ENCODE measurements at regions not wholly inside any gene's neighbourhood (a gene's known extent, or its start where the extent isn't known, plus 50 kb on each side); places are given as distances from the start of the nearest gene placed in this dataset.

DNA sequence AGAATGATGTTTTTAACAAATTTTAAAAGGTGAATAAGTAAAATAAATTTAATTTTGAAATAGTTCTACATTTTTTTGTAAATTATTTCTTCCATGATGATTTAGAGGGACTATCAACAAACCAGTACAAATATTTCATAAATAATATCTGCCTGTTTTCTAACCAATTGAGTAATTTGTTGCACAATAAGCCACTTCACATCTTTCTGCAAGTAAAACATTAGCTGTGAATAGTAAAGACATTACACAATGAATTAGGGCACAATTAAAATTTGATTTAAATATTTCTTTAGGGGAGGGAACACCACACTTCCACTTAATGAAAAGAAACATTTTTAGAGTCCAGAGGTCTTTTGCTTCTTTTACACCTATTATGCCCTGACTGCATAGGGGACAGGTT lies 118.4 kb upstream of the PTPRK start:
- ATAC-seq (ENCODE audit: low FRiP score) (no peak), DNase-seq (no peak)
- Histone ChIP-seq H3K4me1 (ENCODE audit: control insufficient read depth in 1 of 2, insufficient read depth in 2 of 2, low read length in 2 of 2) (no peaks in the 10 kb centered on the region), H3K27me3 (ENCODE audit: control insufficient read depth in 1 of 2, insufficient read depth in 2 of 2, low read length in 1 of 2) (no peaks in the 10 kb centered on the region), H3K36me3 (ENCODE audit: control insufficient read depth in 1 of 2, insufficient read depth in 2 of 2, low read length in 1 of 2) (no peaks in the 10 kb centered on the region), H3K9me3 (ENCODE audit: control insufficient read depth, low read length) (no peaks in the 10 kb centered on the region), H3K4me3 (ENCODE audit: low read length in 2 of 2) (no peak overlapping the region), H3K27ac (ENCODE audit: low read depth in 1 of 2, low read length in 2 of 2) (no peak overlapping the region)
- intact Hi-C loops (cut with DNase I), result no loop called here

DNA sequence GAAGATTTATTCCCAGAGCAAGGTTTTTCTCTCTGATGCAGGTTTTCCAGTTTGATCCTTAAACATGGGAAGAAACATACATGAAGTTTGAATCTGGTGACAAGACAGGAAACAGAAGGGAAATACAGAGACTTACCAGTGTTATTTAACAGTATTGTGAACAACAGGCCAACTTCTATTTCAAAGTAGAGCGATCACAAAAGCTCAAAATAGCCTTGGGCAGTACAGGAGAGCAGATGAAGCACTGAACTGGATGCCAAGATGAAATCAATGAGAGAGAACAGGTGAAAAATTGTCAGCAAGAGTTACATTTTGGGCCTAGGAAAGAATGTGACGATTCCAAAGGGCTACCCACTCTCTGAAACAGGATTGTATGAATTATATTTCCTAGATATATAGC lies 114.8 kb upstream of the PTPRK start:
- ATAC-seq (ENCODE audit: low FRiP score), result no peak

DNA sequence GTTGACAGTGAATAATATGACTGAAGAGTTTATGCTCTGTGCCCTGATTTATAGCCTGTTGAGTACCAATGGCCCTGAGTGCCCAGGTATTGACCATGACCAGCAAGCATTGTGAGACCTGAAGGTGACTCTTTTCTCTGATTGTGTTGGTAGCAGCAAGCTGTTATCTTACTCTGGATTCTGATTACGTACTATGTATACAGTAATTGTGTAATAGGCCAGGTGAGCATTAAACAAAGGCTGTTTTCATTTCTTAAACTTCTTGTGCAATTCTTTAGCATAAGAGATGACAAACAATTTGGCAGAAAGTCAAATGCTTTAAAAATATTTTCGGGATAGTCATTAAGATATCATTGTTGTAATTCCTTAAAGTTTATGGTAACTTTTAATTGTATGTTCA lies 111.7 kb upstream of the PTPRK start:
- DNase-seq, result no peak
- intact Hi-C loops (cut with DNase I), result no loop called here
- 77 to 89% methylated on average over 2 of the region's 2 CpGs for WGBS, 2 donors
- Histone ChIP-seq H3K9me3 (ENCODE audit: control insufficient read depth, low read length) (no peaks in the 10 kb centered on the region), H3K4me1 (ENCODE audit: control insufficient read depth in 1 of 2, insufficient read depth in 2 of 2, low read length in 2 of 2) (no peaks in the 10 kb centered on the region), H3K27me3 (ENCODE audit: control insufficient read depth in 1 of 2, insufficient read depth in 2 of 2, low read length in 1 of 2) (no peaks in the 10 kb centered on the region), H3K36me3 (ENCODE audit: control insufficient read depth in 1 of 2, insufficient read depth in 2 of 2, low read length in 1 of 2) (no peaks in the 10 kb centered on the region), H3K27ac (ENCODE audit: low read depth in 1 of 2, low read length in 2 of 2) (no peak overlapping the region), H3K4me3 (ENCODE audit: low read length in 2 of 2) (no peak overlapping the region)
- ATAC-seq (ENCODE audit: low FRiP score), result no peak

More for the DNA sequence above, 114.8 kb upstream of the PTPRK start:
- 76 to 81% methylated on average over 2 of the region's 2 CpGs for WGBS, 2 donors
- H3K27ac ChIP-seq (ENCODE audit: low read depth in 1 of 2, low read length in 2 of 2), result no peak overlapping the region
- H3K4me1 ChIP-seq (ENCODE audit: control insufficient read depth in 1 of 2, insufficient read depth in 2 of 2, low read length in 2 of 2), result no peaks in the 10 kb centered on the region
- no peaks in the 10 kb centered on the region for H3K9me3 ChIP-seq (ENCODE audit: control insufficient read depth, low read length)
- H3K27me3 ChIP-seq (ENCODE audit: control insufficient read depth in 1 of 2, insufficient read depth in 2 of 2, low read length in 1 of 2), result no peaks in the 10 kb centered on the region
- DNase-seq, result no peak
- H3K36me3 ChIP-seq (ENCODE audit: control insufficient read depth in 1 of 2, insufficient read depth in 2 of 2, low read length in 1 of 2), result no peaks in the 10 kb centered on the region
- intact Hi-C loops (cut with DNase I), result no loop called here
- no peak overlapping the region for H3K4me3 ChIP-seq (ENCODE audit: low read length in 2 of 2)

DNA sequence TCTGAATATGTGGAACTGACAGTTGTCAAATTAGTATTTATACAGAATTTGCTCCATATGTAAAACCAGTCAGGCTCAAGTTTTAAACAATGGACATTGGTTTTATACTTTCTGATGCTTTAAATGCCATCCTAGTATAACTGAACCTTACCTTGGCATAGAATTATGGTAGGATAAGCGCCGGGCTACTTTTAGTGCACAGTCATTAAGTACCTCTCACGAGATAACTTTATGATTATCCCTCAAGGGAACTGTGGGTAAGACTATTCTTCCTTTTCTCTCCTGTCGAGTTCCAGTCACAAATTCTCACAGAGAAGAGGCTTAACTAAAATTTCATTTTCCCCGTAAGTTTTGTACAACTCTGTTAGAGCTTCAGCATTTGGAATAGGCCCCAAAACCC lies 110.6 kb upstream of the PTPRK start:
- H3K4me1 ChIP-seq (ENCODE audit: control insufficient read depth in 1 of 2, insufficient read depth in 2 of 2, low read length in 2 of 2), result no peaks in the 10 kb centered on the region
- no peak overlapping the region for H3K27ac ChIP-seq (ENCODE audit: low read depth in 1 of 2, low read length in 2 of 2)
- intact Hi-C loops (cut with DNase I), result no loop called here
- no peaks in the 10 kb centered on the region for H3K36me3 ChIP-seq (ENCODE audit: control insufficient read depth in 1 of 2, insufficient read depth in 2 of 2, low read length in 1 of 2)
- H3K9me3 ChIP-seq (ENCODE audit: control insufficient read depth, low read length), result no peaks in the 10 kb centered on the region
- H3K27me3 ChIP-seq (ENCODE audit: control insufficient read depth in 1 of 2, insufficient read depth in 2 of 2, low read length in 1 of 2), result no peaks in the 10 kb centered on the region
- WGBS, 2 donors, result 83 to 84% methylated on average over 5 of the region's 5 CpGs
- no peak overlapping the region for H3K4me3 ChIP-seq (ENCODE audit: low read length in 2 of 2)
- ATAC-seq (ENCODE audit: low FRiP score) (no peak), DNase-seq (no peak)

DNA sequence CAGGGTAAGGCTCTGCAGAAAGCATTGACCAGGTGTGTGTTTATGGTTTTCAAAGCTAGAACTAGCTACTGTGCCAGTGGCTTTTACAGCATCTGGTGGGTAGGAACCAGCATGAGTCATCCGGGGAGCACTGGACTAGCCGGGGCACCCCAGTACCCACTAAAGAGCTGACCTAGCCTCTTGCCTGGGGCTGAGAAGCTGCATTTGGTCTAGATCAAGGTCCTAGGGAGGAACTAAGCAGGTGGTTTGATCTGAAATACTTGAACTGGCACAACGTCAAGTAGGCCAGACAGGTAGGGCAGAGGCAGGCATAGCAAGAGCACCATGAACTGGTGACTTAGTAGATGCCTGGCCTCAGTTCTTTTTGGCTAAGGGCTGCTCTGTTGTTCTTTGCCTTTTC lies 109.8 kb upstream of the PTPRK start:
- H3K27ac ChIP-seq (ENCODE audit: low read depth in 1 of 2, low read length in 2 of 2), result no peak overlapping the region
- H3K9me3 ChIP-seq (ENCODE audit: control insufficient read depth, low read length), result no peaks in the 10 kb centered on the region
- no peaks in the 10 kb centered on the region for H3K36me3 ChIP-seq (ENCODE audit: control insufficient read depth in 1 of 2, insufficient read depth in 2 of 2, low read length in 1 of 2)
- no peak for DNase-seq
- H3K4me3 ChIP-seq (ENCODE audit: low read length in 2 of 2), result no peak overlapping the region
- intact Hi-C loops (cut with DNase I), result no loop called here
- H3K27me3 ChIP-seq (ENCODE audit: control insufficient read depth in 1 of 2, insufficient read depth in 2 of 2, low read length in 1 of 2), result no peaks in the 10 kb centered on the region
- no peak for ATAC-seq (ENCODE audit: low FRiP score)
- WGBS, 2 donors, result 83 to 88% methylated on average over 3 of the region's 3 CpGs
- no peaks in the 10 kb centered on the region for H3K4me1 ChIP-seq (ENCODE audit: control insufficient read depth in 1 of 2, insufficient read depth in 2 of 2, low read length in 2 of 2)

DNA sequence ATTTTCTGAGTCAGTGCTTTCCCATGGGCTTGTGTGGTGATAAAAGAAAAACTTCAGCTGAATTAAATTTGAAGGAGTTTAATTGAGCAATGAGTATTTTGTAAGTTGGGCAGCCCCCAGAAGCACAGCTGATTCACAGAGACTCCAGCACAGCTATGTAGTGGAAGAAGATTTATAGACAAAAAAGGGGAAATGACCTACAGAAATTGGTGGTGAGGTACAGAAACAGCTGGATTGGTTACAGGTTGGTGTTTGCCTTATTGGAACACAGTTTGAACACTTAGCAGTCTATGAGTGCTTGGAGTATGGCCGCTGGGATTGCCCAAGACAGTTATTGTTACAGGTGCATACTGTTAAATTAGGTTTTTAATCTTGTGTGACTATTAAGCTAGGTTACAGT lies 96.9 kb upstream of the PTPRK start:
- no peak overlapping the region for H3K27ac ChIP-seq (ENCODE audit: low read depth in 1 of 2, low read length in 2 of 2)
- no peak overlapping the region for H3K4me3 ChIP-seq (ENCODE audit: low read length in 2 of 2)
- WGBS, 2 donors, result 84 to 96% methylated on average over 1 of the region's 1 CpG
- no peaks in the 10 kb centered on the region for H3K27me3 ChIP-seq (ENCODE audit: control insufficient read depth in 1 of 2, insufficient read depth in 2 of 2, low read length in 1 of 2)
- intact Hi-C loops (cut with DNase I), result no loop called here
- ATAC-seq (ENCODE audit: low FRiP score), result no peak
- H3K36me3 ChIP-seq (ENCODE audit: control insufficient read depth in 1 of 2, insufficient read depth in 2 of 2, low read length in 1 of 2), result no peaks in the 10 kb centered on the region
- no peak for DNase-seq
- no peaks in the 10 kb centered on the region for H3K4me1 ChIP-seq (ENCODE audit: control insufficient read depth in 1 of 2, insufficient read depth in 2 of 2, low read length in 2 of 2)
- H3K9me3 ChIP-seq (ENCODE audit: control insufficient read depth, low read length), result no peaks in the 10 kb centered on the region

DNA sequence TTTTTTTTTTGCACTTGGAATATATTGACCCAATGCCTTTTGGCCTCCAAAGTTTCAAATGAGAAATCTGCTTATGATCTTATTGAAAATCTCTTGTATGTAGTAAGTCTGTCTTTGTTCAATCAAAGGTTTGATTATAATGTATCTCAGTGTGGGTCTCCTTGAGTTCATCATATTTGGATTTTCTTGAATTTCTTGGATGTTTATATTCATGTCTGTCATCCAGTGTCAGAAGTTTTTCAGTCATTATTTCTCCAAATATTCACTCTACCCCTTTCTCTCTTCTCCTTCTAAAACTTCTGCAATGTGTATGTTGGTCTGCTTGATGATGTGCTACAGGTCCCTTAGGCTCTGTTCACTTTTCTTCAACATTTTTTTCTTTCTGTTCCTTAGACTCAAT lies 95.9 kb upstream of the PTPRK start:
- Histone ChIP-seq H3K27ac (ENCODE audit: low read depth in 1 of 2, low read length in 2 of 2) (no peak overlapping the region), H3K27me3 (ENCODE audit: control insufficient read depth in 1 of 2, insufficient read depth in 2 of 2, low read length in 1 of 2) (no peaks in the 10 kb centered on the region), H3K36me3 (ENCODE audit: control insufficient read depth in 1 of 2, insufficient read depth in 2 of 2, low read length in 1 of 2) (no peaks in the 10 kb centered on the region), H3K9me3 (ENCODE audit: control insufficient read depth, low read length) (no peaks in the 10 kb centered on the region), H3K4me1 (ENCODE audit: control insufficient read depth in 1 of 2, insufficient read depth in 2 of 2, low read length in 2 of 2) (no peaks in the 10 kb centered on the region), H3K4me3 (ENCODE audit: low read length in 2 of 2) (no peak overlapping the region)
- no peak for ATAC-seq (ENCODE audit: low FRiP score)
- DNase-seq, result no peak
- intact Hi-C loops (cut with DNase I), result no loop called here

DNA sequence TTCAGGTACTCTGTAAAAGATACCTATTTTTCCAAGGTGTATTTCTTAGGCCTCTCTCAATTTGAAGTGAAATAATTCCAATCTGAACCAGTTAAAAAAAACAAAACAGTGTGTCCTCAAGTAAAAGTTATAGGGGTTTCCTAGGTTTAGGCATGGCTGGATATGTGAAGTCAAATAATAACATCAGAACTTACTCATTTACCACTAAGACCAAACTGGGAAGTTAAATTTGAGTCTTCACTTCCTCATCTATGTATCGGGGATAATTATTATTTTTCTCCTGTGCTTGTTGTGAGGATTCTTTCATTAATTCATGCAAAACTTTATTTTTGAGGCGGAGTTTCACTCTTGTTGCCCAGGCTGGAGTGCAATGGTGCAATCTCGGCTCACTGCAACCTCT lies 86.2 kb upstream of the PTPRK start:
- intact Hi-C loops (cut with DNase I), result no loop called here
- H3K4me1 ChIP-seq (ENCODE audit: control insufficient read depth in 1 of 2, insufficient read depth in 2 of 2, low read length in 2 of 2), result no peaks in the 10 kb centered on the region
- ATAC-seq (ENCODE audit: low FRiP score) (no peak), DNase-seq (no peak)
- H3K27me3 ChIP-seq (ENCODE audit: control insufficient read depth in 1 of 2, insufficient read depth in 2 of 2, low read length in 1 of 2), result peaks cover 0 to 1% of the 10 kb centered on the region in 2 donors
- H3K36me3 ChIP-seq (ENCODE audit: control insufficient read depth in 1 of 2, insufficient read depth in 2 of 2, low read length in 1 of 2), result no peaks in the 10 kb centered on the region
- H3K4me3 ChIP-seq (ENCODE audit: low read length in 2 of 2), result no peak overlapping the region
- WGBS, 2 donors, result 94% methylated on average over 3 of the region's 3 CpGs
- H3K27ac ChIP-seq (ENCODE audit: low read depth in 1 of 2, low read length in 2 of 2), result no peak overlapping the region
- no peaks in the 10 kb centered on the region for H3K9me3 ChIP-seq (ENCODE audit: control insufficient read depth, low read length)

DNA sequence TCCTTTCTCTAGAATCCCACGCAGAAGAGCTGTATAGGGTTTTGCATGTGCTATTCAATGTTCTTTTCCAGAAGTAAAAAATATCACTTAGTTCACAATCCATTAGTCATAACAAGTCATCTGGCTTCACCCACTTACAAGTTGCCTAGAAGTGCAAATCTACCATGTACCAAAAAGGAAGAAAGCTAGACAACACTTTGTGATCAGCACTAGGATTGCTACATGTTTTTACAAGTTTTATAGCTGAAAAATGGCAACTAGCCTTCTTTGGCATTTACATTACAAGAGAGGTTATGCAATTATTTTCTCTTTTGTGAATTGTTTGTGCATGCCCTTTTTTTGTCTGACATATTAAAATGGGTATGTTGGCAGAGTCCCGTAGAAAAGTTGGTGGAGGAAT lies 85.6 kb upstream of the PTPRK start:
- Histone ChIP-seq H3K27me3 (ENCODE audit: control insufficient read depth in 1 of 2, insufficient read depth in 2 of 2, low read length in 1 of 2) (peaks cover 0 to 1% of the 10 kb centered on the region in 2 donors), H3K4me1 (ENCODE audit: control insufficient read depth in 1 of 2, insufficient read depth in 2 of 2, low read length in 2 of 2) (no peaks in the 10 kb centered on the region), H3K9me3 (ENCODE audit: control insufficient read depth, low read length) (no peaks in the 10 kb centered on the region), H3K36me3 (ENCODE audit: control insufficient read depth in 1 of 2, insufficient read depth in 2 of 2, low read length in 1 of 2) (no peaks in the 10 kb centered on the region), H3K4me3 (ENCODE audit: low read length in 2 of 2) (no peak overlapping the region), H3K27ac (ENCODE audit: low read depth in 1 of 2, low read length in 2 of 2) (no peak overlapping the region)
- intact Hi-C loops (cut with DNase I), result no loop called here
- DNase-seq (no peak), ATAC-seq (ENCODE audit: low FRiP score) (no peak)
- 43 to 50% methylated on average over 2 of the region's 2 CpGs for WGBS, 2 donors

DNA sequence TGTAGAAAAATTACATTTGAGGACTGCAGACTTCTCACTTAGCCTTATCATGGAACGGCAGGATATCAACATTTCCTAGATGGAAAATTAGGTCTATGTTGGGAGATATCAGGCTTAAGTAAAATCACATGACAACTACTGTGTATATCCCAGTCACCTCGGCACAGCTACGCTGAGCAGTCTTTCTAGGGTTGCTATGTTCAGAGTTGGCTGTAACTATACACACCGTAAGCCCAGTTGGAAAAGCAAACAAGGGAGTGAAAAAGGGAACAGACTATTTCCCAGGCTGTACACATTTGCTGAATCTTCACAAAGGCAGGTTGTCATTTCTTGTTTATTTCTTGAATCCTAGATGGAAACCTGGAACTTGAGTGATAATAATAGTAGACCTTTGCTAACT lies 80.7 kb upstream of the PTPRK start:
- Histone ChIP-seq H3K4me3 (ENCODE audit: low read length in 2 of 2) (no peak overlapping the region), H3K4me1 (ENCODE audit: control insufficient read depth in 1 of 2, insufficient read depth in 2 of 2, low read length in 2 of 2) (peaks cover 0 to 3% of the 10 kb centered on the region in 2 donors), H3K27ac (ENCODE audit: low read depth in 1 of 2, low read length in 2 of 2) (no peak overlapping the region), H3K36me3 (ENCODE audit: control insufficient read depth in 1 of 2, insufficient read depth in 2 of 2, low read length in 1 of 2) (no peaks in the 10 kb centered on the region), H3K9me3 (ENCODE audit: control insufficient read depth, low read length) (no peaks in the 10 kb centered on the region), H3K27me3 (ENCODE audit: control insufficient read depth in 1 of 2, insufficient read depth in 2 of 2, low read length in 1 of 2) (peaks cover 0 to 1% of the 10 kb centered on the region in 2 donors)
- 22 to 25% methylated on average over 4 of the region's 4 CpGs for WGBS, 2 donors
- intact Hi-C loops (cut with DNase I), result no loop called here
- DNase-seq, result no peak
- ATAC-seq (ENCODE audit: low FRiP score), result no peak

Data from aorta (tissue), 5 donors.